IMR-90 (cell line): ENCODE measurements at regions not wholly inside any gene's neighbourhood (a gene's known extent, or its start where the extent isn't known, plus 50 kb on each side); places are given as distances from the start of the nearest gene placed in this dataset.

Experiments used
- ATAC-seq: fragments of 200-7000 bp; cut with Tn5 transposase; 2 replicates; pipeline ENCODE4 v1.9.1; 2020; ENCODE audit warnings: low read depth, mild to moderate bottlenecking, moderate library complexity
- BruUV-seq: library from RNA; stranded (reverse); fragments of 400-500 nt; replicated peaks from 2 replicates; lab custom pipeline; 2021; lab: Mats Ljungman, UMichigan
- CTCF ChIA-PET: fragments of 300-600 bp; formaldehyde crosslinking; extraction: SDS; loops from one replicate; lab custom pipeline; 2021; ENCODE audit warnings: antibody characterized with exemption; lab: Yijun Ruan, JAX
- POLR2A ChIA-PET: fragments of 300-600 bp; sonication (Branson Sonifier 250); formaldehyde crosslinking; loops from one replicate; lab custom pipeline; 2022; ENCODE audit warnings: antibody characterized with exemption; ENCODE audit not compliant: unreplicated experiment; lab: Charles Lee
- DNase-seq: peaks from one replicate; pipeline ENCODE4 v3.0.0; 2013
- H2AFZ ChIP-seq: replicated peaks from 2 replicates; pipeline ENCODE3; 2013; ENCODE audit warnings: low read length, mild to moderate bottlenecking; ENCODE audit not compliant: poor library complexity
- H2AK5ac ChIP-seq: 2 replicates; pipeline ENCODE4 v1.6.1; 2013; ENCODE audit warnings: low read depth, low read length, inconsistent platforms
- H2AK9ac ChIP-seq: replicated peaks from 2 replicates; pipeline ENCODE3; 2013; ENCODE audit warnings: mild to moderate bottlenecking, low read depth, low read length, moderate library complexity; ENCODE audit not compliant: poor library complexity
- H2BK120ac ChIP-seq: 2 replicates; pipeline ENCODE4 v1.6.1; 2013; ENCODE audit warnings: low read depth, low read length, inconsistent platforms
- H2BK15ac ChIP-seq: 3 replicates; pipeline ENCODE4 v1.6.1; 2013; ENCODE audit warnings: low read depth, low read length, inconsistent platforms
- H2BK20ac ChIP-seq: 2 replicates; pipeline ENCODE4 v1.6.1; 2013; ENCODE audit warnings: low read depth, mild to moderate bottlenecking, inconsistent platforms, low read length, moderate library complexity
- H2BK5ac ChIP-seq: 2 replicates; pipeline ENCODE4 v1.6.1; 2013; ENCODE audit warnings: mild to moderate bottlenecking, low read depth, low read length, inconsistent platforms; ENCODE audit not compliant: poor library complexity, severe bottlenecking
- H3K14ac ChIP-seq: replicated peaks from 2 replicates; pipeline ENCODE4 v1.6.1; 2013; ENCODE audit warnings: low read depth, low read length, inconsistent platforms
- H3K18ac ChIP-seq: 2 replicates; pipeline ENCODE4 v1.6.1; 2013; ENCODE audit warnings: low read depth, low read length, control low read depth
- H3K23ac ChIP-seq: 2 replicates; pipeline ENCODE4 v1.6.1; 2013; ENCODE audit warnings: low read depth, low read length, inconsistent platforms
- H3K27ac ChIP-seq: 2 replicates; pipeline ENCODE4 v1.5.1; 2013; ENCODE audit warnings: mild to moderate bottlenecking, control low read depth, low read length; ENCODE audit not compliant: insufficient read depth
- H3K27me3 ChIP-seq: 2 replicates; pipeline ENCODE4 v1.6.1; 2013; ENCODE audit warnings: low read length; ENCODE audit not compliant: control insufficient read depth, insufficient read depth
- H3K36me3 ChIP-seq: 2 replicates; pipeline ENCODE4 v1.6.1; 2013; ENCODE audit warnings: low read length, mixed read lengths; ENCODE audit not compliant: control insufficient read depth, insufficient read depth
- H3K4ac ChIP-seq: 2 replicates; pipeline ENCODE4 v1.6.1; 2013; ENCODE audit warnings: low read depth, low read length, inconsistent platforms
- H3K4me1 ChIP-seq: 2 replicates; pipeline ENCODE4 v1.6.1; 2013; ENCODE audit warnings: low read length, mixed read lengths; ENCODE audit not compliant: control insufficient read depth, insufficient read depth
- H3K4me2 ChIP-seq: 2 replicates; pipeline ENCODE4 v1.6.1; 2013; ENCODE audit warnings: low read depth, mild to moderate bottlenecking, control low read depth, low read length, moderate library complexity
- H3K4me3 ChIP-seq: 2 replicates; pipeline ENCODE4 v1.5.1; 2013; ENCODE audit warnings: low read depth, mild to moderate bottlenecking, control low read depth, low read length, moderate library complexity; ENCODE audit not compliant: insufficient read depth
- H3K56ac ChIP-seq: 2 replicates; pipeline ENCODE4 v1.6.1; 2013; ENCODE audit warnings: low read length, inconsistent platforms; ENCODE audit not compliant: insufficient read depth; ENCODE audit errors: extremely low read depth
- H3K79me1 ChIP-seq, 2 experiments: 2 replicates each; pipeline ENCODE4 v1.6.1; 2013; ENCODE audit warnings: low read length in 2 of 2, inconsistent platforms in 1 of 2, low read depth in 1 of 2
- H3K9ac ChIP-seq: 2 replicates; pipeline ENCODE4 v1.6.1; 2013; ENCODE audit warnings: low read depth, low read length, control low read depth
- H3K9me1 ChIP-seq: 2 replicates; pipeline ENCODE4 v1.6.1; 2013; ENCODE audit warnings: low read length, inconsistent platforms; ENCODE audit not compliant: insufficient read depth
- H3K9me3 ChIP-seq: 2 replicates; pipeline ENCODE4 v1.6.1; 2013; ENCODE audit warnings: low read length; ENCODE audit not compliant: control insufficient read depth, insufficient read depth
- H4K20me1 ChIP-seq: 2 replicates; pipeline ENCODE4 v1.6.1; 2013; ENCODE audit warnings: low read length, inconsistent platforms; ENCODE audit not compliant: insufficient read depth
- H4K5ac ChIP-seq: 2 replicates; pipeline ENCODE4 v1.6.1; 2013; ENCODE audit warnings: mild to moderate bottlenecking, low read depth, low read length, control low read depth
- H4K8ac ChIP-seq, 2 experiments: 2 replicates each; pipeline ENCODE4 v1.6.1; 2013; ENCODE audit warnings: low read depth in 2 of 2, low read length in 2 of 2, control low read depth in 1 of 2, inconsistent platforms in 1 of 2
- H4K91ac ChIP-seq: 2 replicates; pipeline ENCODE4 v1.6.1; 2013; ENCODE audit warnings: low read depth, low read length, inconsistent platforms; ENCODE audit not compliant: insufficient read depth
- BHLHE40 ChIP-seq: fragments of 150-350 bp; IDR thresholded peaks from 2 replicates; pipeline ENCODE4 v1.6.1; 2016; ENCODE audit warnings: mild to moderate bottlenecking, low read depth, low read length
- CEBPB ChIP-seq: IDR thresholded peaks from 2 replicates; pipeline ENCODE4 v1.6.1; 2012; ENCODE audit warnings: low read depth, low read length, improper control_type of control experiment
- CHD1 ChIP-seq: IDR thresholded peaks from 2 replicates; pipeline ENCODE4 v1.6.1; 2012; ENCODE audit warnings: low read depth, low read length, improper control_type of control experiment
- FOS ChIP-seq: fragments of 150-350 bp; IDR thresholded peaks from 2 replicates; pipeline ENCODE4 v1.6.1; 2016; ENCODE audit warnings: low read depth, low read length
- MAFK ChIP-seq: IDR thresholded peaks from 2 replicates; pipeline ENCODE4 v1.6.1; 2012; ENCODE audit warnings: low read depth, low read length, improper control_type of control experiment
- MAZ ChIP-seq: IDR thresholded peaks from 2 replicates; pipeline ENCODE4 v1.6.1; 2012; ENCODE audit warnings: low read depth, mild to moderate bottlenecking, low read length, improper control_type of control experiment, moderate library complexity, borderline replicate concordance
- NFE2L2 ChIP-seq: fragments of 150-350 bp; IDR thresholded peaks from 2 replicates; pipeline ENCODE4 v1.6.1; 2016; ENCODE audit warnings: low read depth, mild to moderate bottlenecking, low read length
- POLR2A ChIP-seq: IDR thresholded peaks from 2 replicates; pipeline ENCODE4 v1.6.1; 2012; ENCODE audit warnings: mild to moderate bottlenecking, low read depth, low read length
- RAD21 ChIP-seq: IDR thresholded peaks from 2 replicates; pipeline ENCODE4 v1.6.1; 2012; ENCODE audit warnings: low read length, improper control_type of control experiment
- RCOR1 ChIP-seq: IDR thresholded peaks from 2 replicates; pipeline ENCODE4 v1.6.1; 2012; ENCODE audit warnings: mild to moderate bottlenecking, low read length, improper control_type of control experiment; ENCODE audit not compliant: insufficient replicate concordance
- RFX5 ChIP-seq: IDR thresholded peaks from 2 replicates; pipeline ENCODE4 v1.8.0; 2012; ENCODE audit warnings: low read depth, mild to moderate bottlenecking, low read length, moderate library complexity
- SMC3 ChIP-seq: fragments of 150-350 bp; IDR thresholded peaks from 2 replicates; pipeline ENCODE4 v1.6.1; 2016; ENCODE audit warnings: low read depth, mild to moderate bottlenecking, antibody characterized with exemption, low read length, moderate library complexity
- WGBS, 2 experiments: methylation state at CpG; one replicate each; pipeline versions ENCODE4 v1.1.5 to v1.1.7; 2013; ENCODE audit warnings: missing lambda C conversion rate in 2 of 2; ENCODE audit not compliant: insufficient read length in 1 of 2; ENCODE audit errors: extremely low coverage in 2 of 2; 5-methylcytosine and 5-hydroxymethylcytosine counted together
- dilution Hi-C: fragments of 300-500 bp; cut with HindIII; formaldehyde crosslinking; loops from one replicate; pipeline ENCODE4 v1.14.3; 2018; ENCODE audit warnings: low sequenced_read_pairs; ENCODE audit not compliant: unreplicated experiment
- in situ Hi-C: fragments of 300-500 bp; cut with MboI; formaldehyde crosslinking; loops from 3 replicates; pipeline ENCODE4 v1.14.3; 2019; ENCODE audit warnings: low sequenced_read_pairs, inconsistent platforms, mixed read lengths
- intact Hi-C: fragments of 100-400 bp; cut with micrococcal nuclease; formaldehyde crosslinking; loops from 2 replicates; pipeline ENCODE4 v1.10.0; 2022
- TF ChIP-seq, protein P1 (sequence below): conservative IDR thresholded peaks from 2 replicates; pipeline ENCODE4 v1.5.1; 2012; ENCODE audit warnings: mild to moderate bottlenecking, low read depth, low read length, improper control_type of control experiment
- TF ChIP-seq, protein P2 (sequence below): fragments of 150-350 bp; IDR thresholded peaks from 2 replicates; pipeline ENCODE4 v1.6.1; 2017; ENCODE audit warnings: mild to moderate bottlenecking, antibody characterized with exemption, low read length, low read depth
- TF ChIP-seq, protein P3 (sequence below): fragments of 150-350 bp; IDR thresholded peaks from 2 replicates; pipeline ENCODE4 v1.6.1; 2016; ENCODE audit warnings: low read depth, mild to moderate bottlenecking, low read length, moderate library complexity, borderline replicate concordance

- Histone ChIP-seq H2BK15ac (no peak overlapping the region), H3K9me3 (no peaks in the 10 kb centered on the region), H3K56ac (no peak overlapping the region), H2AK9ac (no peak overlapping the region), H3K9me1 (0 out of 2 replicates have a peak, but pooled peaks cover 3% of the 10 kb centered on the region), H3K27me3 (no peaks in the 10 kb centered on the region), H3K4me3 (no peak overlapping the region), H2BK120ac (no peak overlapping the region), H2AK5ac (no peak overlapping the region), H3K79me1 (no peaks in the 10 kb centered on the region; a peak in 1 of 4 replicates), H3K36me3 (no peaks in the 10 kb centered on the region), H3K27ac (no peak overlapping the region), H2BK5ac (no peak overlapping the region), H3K4me1 (peaks cover 6% of the 10 kb centered on the region; the same call in 1 of the 2 replicates), H4K91ac (no peak overlapping the region), H3K14ac (no peak overlapping the region), H3K23ac (no peak overlapping the region), H2AFZ (no peak overlapping the region), H4K5ac (no peak overlapping the region), H3K4me2 (no peak overlapping the region), H3K9ac (no peak overlapping the region), H3K18ac (no peak overlapping the region), H3K4ac (no peak overlapping the region), H4K20me1 (no peaks in the 10 kb centered on the region), H2BK20ac (no peak overlapping the region), H4K8ac (no peak overlapping the region)
- ChIA-PET CTCF (interaction anchor here (0.6 to 0.7 kb wide), 3 partner anchors 11 to 128 kb away, joined by 3 read pairs; no protein-coding TSS in a partner anchor), POLR2A (no interaction called here)
- BruUV-seq, result no TSS peak
- no CpG with 5 or more reads among the region's 8 CpGs for WGBS, 2 experiments
- in situ Hi-C loops, result loop anchor here (10.0 kb wide), 1 partner anchor 168 kb away; no protein-coding TSS in a partner anchor
- intact Hi-C loops, result no loop called here
- ATAC-seq, result no peak
- TF ChIP-seq, protein P1, sequence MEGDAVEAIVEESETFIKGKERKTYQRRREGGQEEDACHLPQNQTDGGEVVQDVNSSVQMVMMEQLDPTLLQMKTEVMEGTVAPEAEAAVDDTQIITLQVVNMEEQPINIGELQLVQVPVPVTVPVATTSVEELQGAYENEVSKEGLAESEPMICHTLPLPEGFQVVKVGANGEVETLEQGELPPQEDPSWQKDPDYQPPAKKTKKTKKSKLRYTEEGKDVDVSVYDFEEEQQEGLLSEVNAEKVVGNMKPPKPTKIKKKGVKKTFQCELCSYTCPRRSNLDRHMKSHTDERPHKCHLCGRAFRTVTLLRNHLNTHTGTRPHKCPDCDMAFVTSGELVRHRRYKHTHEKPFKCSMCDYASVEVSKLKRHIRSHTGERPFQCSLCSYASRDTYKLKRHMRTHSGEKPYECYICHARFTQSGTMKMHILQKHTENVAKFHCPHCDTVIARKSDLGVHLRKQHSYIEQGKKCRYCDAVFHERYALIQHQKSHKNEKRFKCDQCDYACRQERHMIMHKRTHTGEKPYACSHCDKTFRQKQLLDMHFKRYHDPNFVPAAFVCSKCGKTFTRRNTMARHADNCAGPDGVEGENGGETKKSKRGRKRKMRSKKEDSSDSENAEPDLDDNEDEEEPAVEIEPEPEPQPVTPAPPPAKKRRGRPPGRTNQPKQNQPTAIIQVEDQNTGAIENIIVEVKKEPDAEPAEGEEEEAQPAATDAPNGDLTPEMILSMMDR, result no peak
- TF ChIP-seq, protein P2, sequence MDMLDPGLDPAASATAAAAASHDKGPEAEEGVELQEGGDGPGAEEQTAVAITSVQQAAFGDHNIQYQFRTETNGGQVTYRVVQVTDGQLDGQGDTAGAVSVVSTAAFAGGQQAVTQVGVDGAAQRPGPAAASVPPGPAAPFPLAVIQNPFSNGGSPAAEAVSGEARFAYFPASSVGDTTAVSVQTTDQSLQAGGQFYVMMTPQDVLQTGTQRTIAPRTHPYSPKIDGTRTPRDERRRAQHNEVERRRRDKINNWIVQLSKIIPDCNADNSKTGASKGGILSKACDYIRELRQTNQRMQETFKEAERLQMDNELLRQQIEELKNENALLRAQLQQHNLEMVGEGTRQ, result no peak
- no peak for TF ChIP-seq RFX5
- no peak for TF ChIP-seq RAD21
- TF ChIP-seq POLR2A, result no peak
- TF ChIP-seq, protein P3, sequence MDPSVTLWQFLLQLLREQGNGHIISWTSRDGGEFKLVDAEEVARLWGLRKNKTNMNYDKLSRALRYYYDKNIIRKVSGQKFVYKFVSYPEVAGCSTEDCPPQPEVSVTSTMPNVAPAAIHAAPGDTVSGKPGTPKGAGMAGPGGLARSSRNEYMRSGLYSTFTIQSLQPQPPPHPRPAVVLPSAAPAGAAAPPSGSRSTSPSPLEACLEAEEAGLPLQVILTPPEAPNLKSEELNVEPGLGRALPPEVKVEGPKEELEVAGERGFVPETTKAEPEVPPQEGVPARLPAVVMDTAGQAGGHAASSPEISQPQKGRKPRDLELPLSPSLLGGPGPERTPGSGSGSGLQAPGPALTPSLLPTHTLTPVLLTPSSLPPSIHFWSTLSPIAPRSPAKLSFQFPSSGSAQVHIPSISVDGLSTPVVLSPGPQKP, result no peak
- TF ChIP-seq MAZ, result no peak
- TF ChIP-seq MAFK, result no peak
- TF ChIP-seq NFE2L2, result no peak
- no peak for TF ChIP-seq RCOR1
- TF ChIP-seq CHD1, result no peak
- TF ChIP-seq CEBPB, result no peak
- no peak for TF ChIP-seq SMC3
- TF ChIP-seq BHLHE40, result no peak
- TF ChIP-seq FOS, result no peak
- dilution Hi-C loops, result no loop called here
- DNase-seq, result no peak
Measured at GRCh38 chr13:24056616-24057137, 103.8 kb upstream of the SPATA13 start.
